ENCODE measurements at regions not wholly inside any gene's neighbourhood (a gene's known extent, or its start where the extent isn't known, plus 50 kb on each side); places are given as distances from the start of the nearest gene placed in this dataset.

DNA sequence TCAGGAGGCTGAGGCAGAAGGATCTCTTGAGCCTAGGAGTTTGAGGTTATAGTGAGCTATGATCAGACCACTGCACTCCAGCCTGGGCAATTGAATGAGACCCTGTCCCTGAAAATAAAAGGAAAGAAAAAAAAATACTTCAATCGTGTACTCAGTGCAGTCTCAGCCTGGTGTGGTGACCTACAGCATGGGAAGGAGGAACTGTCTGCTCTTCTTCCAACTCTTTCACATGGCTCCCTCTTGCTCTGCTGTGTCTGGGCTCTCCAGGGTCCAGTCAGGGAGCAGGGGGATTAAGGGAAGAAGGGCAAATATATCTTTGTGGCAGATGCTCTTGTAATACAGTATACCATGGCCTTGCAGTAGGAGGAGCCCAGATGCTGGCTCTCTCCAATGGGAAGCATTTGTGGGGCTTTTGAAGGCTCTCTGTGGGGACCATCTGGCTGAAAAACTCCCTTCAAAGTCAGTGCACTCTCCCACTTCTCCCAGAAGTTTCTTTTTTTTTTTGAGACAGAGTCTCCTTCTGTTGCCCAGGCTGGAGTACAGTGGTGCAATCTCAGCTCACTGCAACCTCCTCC is 76.6 kb upstream of the TMPO start:
- H3K9me2 ChIP-seq (ENCODE audit: low read depth, low read length) = no peaks in the 10 kb centered on the region
- no peak overlapping the region for H3K4me2 ChIP-seq (ENCODE audit: low read length)
- no peak overlapping the region for H3K4me3 ChIP-seq (ENCODE audit: low read depth, low read length, poor library complexity, severe bottlenecking)
- no peak overlapping the region for H3K27ac ChIP-seq (ENCODE audit: low read depth, low read length, poor library complexity, severe bottlenecking)
- H2AFZ ChIP-seq (ENCODE audit: low read length) = no peak overlapping the region
- H4K20me1 ChIP-seq (ENCODE audit: insufficient read depth, low read length) = no peaks in the 10 kb centered on the region
- no peaks in the 10 kb centered on the region for H3F3A ChIP-seq (ENCODE audit: insufficient read depth, low read length)
- peaks cover 11% of the 10 kb centered on the region for H3K9me3 ChIP-seq (ENCODE audit: low read length)
- no peaks in the 10 kb centered on the region; the same call in 1 of the 2 replicates for H3K27me3 ChIP-seq (ENCODE audit: insufficient read depth, low read length)
- TF ChIP-seq EZH2 (IDR thresholded peaks at IDR 0.05; ENCODE audit: borderline replicate concordance, low read length) = no peak
- TF ChIP-seq, protein P1, sequence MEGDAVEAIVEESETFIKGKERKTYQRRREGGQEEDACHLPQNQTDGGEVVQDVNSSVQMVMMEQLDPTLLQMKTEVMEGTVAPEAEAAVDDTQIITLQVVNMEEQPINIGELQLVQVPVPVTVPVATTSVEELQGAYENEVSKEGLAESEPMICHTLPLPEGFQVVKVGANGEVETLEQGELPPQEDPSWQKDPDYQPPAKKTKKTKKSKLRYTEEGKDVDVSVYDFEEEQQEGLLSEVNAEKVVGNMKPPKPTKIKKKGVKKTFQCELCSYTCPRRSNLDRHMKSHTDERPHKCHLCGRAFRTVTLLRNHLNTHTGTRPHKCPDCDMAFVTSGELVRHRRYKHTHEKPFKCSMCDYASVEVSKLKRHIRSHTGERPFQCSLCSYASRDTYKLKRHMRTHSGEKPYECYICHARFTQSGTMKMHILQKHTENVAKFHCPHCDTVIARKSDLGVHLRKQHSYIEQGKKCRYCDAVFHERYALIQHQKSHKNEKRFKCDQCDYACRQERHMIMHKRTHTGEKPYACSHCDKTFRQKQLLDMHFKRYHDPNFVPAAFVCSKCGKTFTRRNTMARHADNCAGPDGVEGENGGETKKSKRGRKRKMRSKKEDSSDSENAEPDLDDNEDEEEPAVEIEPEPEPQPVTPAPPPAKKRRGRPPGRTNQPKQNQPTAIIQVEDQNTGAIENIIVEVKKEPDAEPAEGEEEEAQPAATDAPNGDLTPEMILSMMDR (IDR thresholded peaks at IDR 0.05; ENCODE audit: low read length) = no peak
- H3K9ac ChIP-seq (ENCODE audit: low read length) = no peak overlapping the region
- no peaks in the 10 kb centered on the region for H3K4me1 ChIP-seq (ENCODE audit: insufficient read depth, low read length, severe bottlenecking)
- no peaks in the 10 kb centered on the region for H3K79me2 ChIP-seq (ENCODE audit: insufficient read depth, low read length)
- H3K36me3 ChIP-seq (ENCODE audit: insufficient read depth, low read length) = no peaks in the 10 kb centered on the region; the same call in 1 of the 2 replicates

DNA sequence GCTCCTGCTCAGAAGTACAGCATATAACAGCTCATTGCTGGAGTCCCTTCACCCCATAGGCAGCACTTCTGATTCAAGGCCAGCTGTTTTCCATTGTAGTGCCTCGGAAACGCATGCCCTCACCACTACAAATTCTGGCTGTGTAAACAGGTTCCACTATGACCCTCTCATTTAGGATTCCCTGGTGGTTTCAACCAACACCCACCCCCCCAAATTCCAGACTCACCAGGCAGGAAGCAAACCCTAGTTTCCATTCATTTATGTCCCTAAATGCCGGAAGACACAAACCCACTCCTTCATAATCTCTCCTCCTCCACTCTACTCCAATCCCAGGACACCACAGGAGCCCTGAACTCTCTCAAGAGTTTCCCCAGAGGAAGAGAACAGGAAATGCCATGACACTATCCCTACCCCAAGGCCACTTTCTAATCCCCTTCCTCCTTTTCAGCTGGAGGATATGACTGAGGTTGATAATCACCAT is 75.9 kb upstream of the TMPO start:
- Histone ChIP-seq H4K20me1 (ENCODE audit: insufficient read depth, low read length) (no peaks in the 10 kb centered on the region), H3K27me3 (ENCODE audit: insufficient read depth, low read length) (no peaks in the 10 kb centered on the region; the same call in 1 of the 2 replicates), H3K9ac (ENCODE audit: low read length) (no peak overlapping the region), H3K4me2 (ENCODE audit: low read length) (no peak overlapping the region), H3K4me3 (ENCODE audit: low read depth, low read length, poor library complexity, severe bottlenecking) (no peak overlapping the region), H3F3A (ENCODE audit: insufficient read depth, low read length) (no peaks in the 10 kb centered on the region), H3K79me2 (ENCODE audit: insufficient read depth, low read length) (no peaks in the 10 kb centered on the region), H3K9me3 (ENCODE audit: low read length) (peaks cover 11% of the 10 kb centered on the region), H3K36me3 (ENCODE audit: insufficient read depth, low read length) (no peaks in the 10 kb centered on the region; the same call in 1 of the 2 replicates), H3K9me2 (ENCODE audit: low read depth, low read length) (no peaks in the 10 kb centered on the region), H3K4me1 (ENCODE audit: insufficient read depth, low read length, severe bottlenecking) (no peaks in the 10 kb centered on the region), H3K27ac (ENCODE audit: low read depth, low read length, poor library complexity, severe bottlenecking) (no peak overlapping the region), H2AFZ (ENCODE audit: low read length) (no peak overlapping the region)
- TF ChIP-seq, protein P1 (IDR thresholded peaks at IDR 0.05; ENCODE audit: low read length) = no peak
- TF ChIP-seq EZH2 (IDR thresholded peaks at IDR 0.05; ENCODE audit: borderline replicate concordance, low read length) = no peak

DNA sequence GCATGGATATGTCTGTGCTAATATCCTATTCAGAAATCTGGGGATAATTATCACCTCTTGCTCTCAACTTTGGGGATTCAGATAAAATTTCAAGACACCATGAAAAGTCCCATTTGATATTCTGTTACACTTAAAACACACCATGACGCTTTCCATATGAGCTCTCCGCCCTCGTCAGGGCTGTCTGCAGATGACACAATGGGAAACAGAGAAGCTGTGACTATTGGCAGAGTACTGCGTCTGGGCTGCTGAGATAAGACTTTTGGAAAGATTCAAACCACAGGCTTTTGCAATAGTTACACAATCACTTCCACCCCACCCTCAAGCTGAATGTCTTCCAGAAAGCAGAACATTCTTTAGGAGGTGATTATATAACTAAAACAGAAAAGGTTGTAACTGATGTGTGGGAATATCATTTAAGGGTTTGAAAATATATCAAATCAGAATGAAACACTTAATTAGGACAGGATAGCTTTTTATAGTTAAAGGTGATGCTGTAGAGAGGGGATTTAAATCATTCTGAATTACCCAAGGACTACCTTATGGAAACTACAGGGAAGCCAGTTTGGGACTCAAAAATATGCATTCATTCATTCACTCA is 75.3 kb upstream of the TMPO start:
- Histone ChIP-seq H3K79me2 (ENCODE audit: insufficient read depth, low read length) (no peaks in the 10 kb centered on the region), H3K4me2 (ENCODE audit: low read length) (no peak overlapping the region), H2AFZ (ENCODE audit: low read length) (no peak overlapping the region), H3K36me3 (ENCODE audit: insufficient read depth, low read length) (no peaks in the 10 kb centered on the region; the same call in 1 of the 2 replicates), H3K4me1 (ENCODE audit: insufficient read depth, low read length, severe bottlenecking) (no peaks in the 10 kb centered on the region), H3K27me3 (ENCODE audit: insufficient read depth, low read length) (no peaks in the 10 kb centered on the region; the same call in 1 of the 2 replicates), H3F3A (ENCODE audit: insufficient read depth, low read length) (no peaks in the 10 kb centered on the region), H3K9ac (ENCODE audit: low read length) (no peak overlapping the region), H3K27ac (ENCODE audit: low read depth, low read length, poor library complexity, severe bottlenecking) (no peak overlapping the region), H3K9me2 (ENCODE audit: low read depth, low read length) (no peaks in the 10 kb centered on the region), H3K4me3 (ENCODE audit: low read depth, low read length, poor library complexity, severe bottlenecking) (no peak overlapping the region), H4K20me1 (ENCODE audit: insufficient read depth, low read length) (no peaks in the 10 kb centered on the region), H3K9me3 (ENCODE audit: low read length) (peaks cover 7% of the 10 kb centered on the region; the same call in 1 of the 2 replicates)
- TF ChIP-seq EZH2 (IDR thresholded peaks at IDR 0.05; ENCODE audit: borderline replicate concordance, low read length) = no peak
- TF ChIP-seq, protein P1 (IDR thresholded peaks at IDR 0.05; ENCODE audit: low read length) = no peak
